A549 (cell line): ENCODE measurements at regions not wholly inside any gene's neighbourhood (a gene's known extent, or its start where the extent isn't known, plus 50 kb on each side); places are given as distances from the start of the nearest gene placed in this dataset.

Experiments used
- POLR2A ChIP-seq: IDR thresholded peaks from 2 replicates; pipeline ENCODE4 v1.6.1; 2012; ENCODE audit warnings: mild to moderate bottlenecking, low read length
- SREBF2 ChIP-seq: fragments of 450-650 bp; IDR thresholded peaks from 2 replicates; pipeline ENCODE4 v1.6.1; 2014; ENCODE audit warnings: mild to moderate bottlenecking, moderate library complexity
- TF ChIP-seq, protein P1 (sequence below): IDR thresholded peaks from 2 replicates; pipeline ENCODE4 v1.6.1; 2012

DNA sequence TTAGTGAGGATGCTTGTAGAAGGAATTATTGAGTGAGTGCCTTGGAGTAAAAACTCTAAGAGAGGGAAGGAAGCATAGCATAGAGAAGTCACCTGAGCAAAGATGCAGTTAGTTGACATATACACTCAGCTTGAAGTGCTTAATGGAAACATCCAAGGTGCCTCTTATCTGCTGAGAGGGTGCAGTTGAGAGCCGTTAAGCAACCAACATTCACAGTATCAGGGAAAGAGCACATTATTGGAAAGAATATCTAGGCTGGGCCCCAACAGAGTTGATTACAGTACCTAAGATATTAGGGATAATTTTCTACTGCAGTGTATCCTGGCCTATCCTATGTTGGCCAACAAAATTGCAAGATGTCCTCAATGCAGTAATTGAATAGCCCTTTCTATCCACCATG lies 302.0 kb downstream of the ETV1 start:
- no peak for TF ChIP-seq POLR2A
- no peak for TF ChIP-seq SREBF2
- TF ChIP-seq, protein P1, sequence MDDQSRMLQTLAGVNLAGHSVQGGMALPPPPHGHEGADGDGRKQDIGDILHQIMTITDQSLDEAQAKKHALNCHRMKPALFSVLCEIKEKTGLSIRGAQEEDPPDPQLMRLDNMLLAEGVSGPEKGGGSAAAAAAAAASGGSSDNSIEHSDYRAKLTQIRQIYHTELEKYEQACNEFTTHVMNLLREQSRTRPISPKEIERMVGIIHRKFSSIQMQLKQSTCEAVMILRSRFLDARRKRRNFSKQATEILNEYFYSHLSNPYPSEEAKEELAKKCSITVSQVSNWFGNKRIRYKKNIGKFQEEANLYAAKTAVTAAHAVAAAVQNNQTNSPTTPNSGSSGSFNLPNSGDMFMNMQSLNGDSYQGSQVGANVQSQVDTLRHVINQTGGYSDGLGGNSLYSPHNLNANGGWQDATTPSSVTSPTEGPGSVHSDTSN = no peak
